DND-41 (cell line): ENCODE measurements at regions not wholly inside any gene's neighbourhood (a gene's known extent, or its start where the extent isn't known, plus 50 kb on each side); places are given as distances from the start of the nearest gene placed in this dataset.

Experiments
- EZH2 ChIP-seq: IDR thresholded peaks from 3 replicates; pipeline ENCODE4 v1.6.1; 2012; ENCODE audit warnings: borderline replicate concordance, low read depth, mild to moderate bottlenecking, moderate library complexity, low read length, inconsistent platforms; ENCODE audit not compliant: severe bottlenecking
- TF ChIP-seq, protein P1 (sequence below): IDR thresholded peaks from 2 replicates; pipeline ENCODE4 v1.5.1; 2012; ENCODE audit warnings: borderline replicate concordance, low read length, moderate library complexity, mild to moderate bottlenecking; ENCODE audit not compliant: poor library complexity, severe bottlenecking; ENCODE audit errors: extremely low read depth

GRCh38 chr9:119963798-119964372 is 594.6 kb upstream of the BRINP1 start:
- TF ChIP-seq EZH2 = no peak
- TF ChIP-seq, protein P1, sequence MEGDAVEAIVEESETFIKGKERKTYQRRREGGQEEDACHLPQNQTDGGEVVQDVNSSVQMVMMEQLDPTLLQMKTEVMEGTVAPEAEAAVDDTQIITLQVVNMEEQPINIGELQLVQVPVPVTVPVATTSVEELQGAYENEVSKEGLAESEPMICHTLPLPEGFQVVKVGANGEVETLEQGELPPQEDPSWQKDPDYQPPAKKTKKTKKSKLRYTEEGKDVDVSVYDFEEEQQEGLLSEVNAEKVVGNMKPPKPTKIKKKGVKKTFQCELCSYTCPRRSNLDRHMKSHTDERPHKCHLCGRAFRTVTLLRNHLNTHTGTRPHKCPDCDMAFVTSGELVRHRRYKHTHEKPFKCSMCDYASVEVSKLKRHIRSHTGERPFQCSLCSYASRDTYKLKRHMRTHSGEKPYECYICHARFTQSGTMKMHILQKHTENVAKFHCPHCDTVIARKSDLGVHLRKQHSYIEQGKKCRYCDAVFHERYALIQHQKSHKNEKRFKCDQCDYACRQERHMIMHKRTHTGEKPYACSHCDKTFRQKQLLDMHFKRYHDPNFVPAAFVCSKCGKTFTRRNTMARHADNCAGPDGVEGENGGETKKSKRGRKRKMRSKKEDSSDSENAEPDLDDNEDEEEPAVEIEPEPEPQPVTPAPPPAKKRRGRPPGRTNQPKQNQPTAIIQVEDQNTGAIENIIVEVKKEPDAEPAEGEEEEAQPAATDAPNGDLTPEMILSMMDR = no peak
